ENCODE measurements at regions not wholly inside any gene's neighbourhood (a gene's known extent, or its start where the extent isn't known, plus 50 kb on each side); places are given as distances from the start of the nearest gene placed in this dataset.

GRCh38 chr7:13737563-13737962, 251.9 kb downstream of the ETV1 start:
- H3K27ac ChIP-seq, result peak overlapping the region; percentile 59
- DNase-seq (no peak), ATAC-seq (peak; percentile 87)
- no peaks in the 10 kb centered on the region for H3K9me3 ChIP-seq
- intact Hi-C loops (cut with DNase I), result no loop called here
- peaks cover 13% of the 10 kb centered on the region for H3K4me1 ChIP-seq
- H3K27me3 ChIP-seq, result no peaks in the 10 kb centered on the region
- H3K4me3 ChIP-seq, result no peak overlapping the region
- no peak for TF ChIP-seq CTCF (IDR thresholded peaks at IDR 0.05)
- H3K36me3 ChIP-seq, result no peaks in the 10 kb centered on the region

GRCh38 chr7:13742126-13742525, 247.3 kb downstream of the ETV1 start:
- Histone ChIP-seq H3K27me3 (no peaks in the 10 kb centered on the region), H3K27ac (peak overlapping the region; percentile 32), H3K36me3 (no peaks in the 10 kb centered on the region), H3K4me1 (peaks cover 19% of the 10 kb centered on the region), H3K4me3 (no peak overlapping the region), H3K9me3 (no peaks in the 10 kb centered on the region)
- DNase-seq (no peak), ATAC-seq (peak; percentile 84)
- TF ChIP-seq CTCF (IDR thresholded peaks at IDR 0.05), result no peak
- intact Hi-C loops (cut with DNase I), result no loop called here

GRCh38 chr7:13742811-13743210, 246.7 kb downstream of the ETV1 start:
- intact Hi-C loops (cut with DNase I), result no loop called here
- Histone ChIP-seq H3K36me3 (no peaks in the 10 kb centered on the region), H3K4me3 (no peak overlapping the region), H3K9me3 (no peaks in the 10 kb centered on the region), H3K4me1 (peaks cover 19% of the 10 kb centered on the region), H3K27me3 (no peaks in the 10 kb centered on the region), H3K27ac (peak overlapping the region; percentile 32)
- DNase-seq (no peak), ATAC-seq (peak; percentile 92)
- peak; percentile 58 for TF ChIP-seq CTCF (IDR thresholded peaks at IDR 0.05)

GRCh38 chr7:13743226-13743625, 246.2 kb downstream of the ETV1 start:
- no peaks in the 10 kb centered on the region for H3K27me3 ChIP-seq
- H3K9me3 ChIP-seq, result no peaks in the 10 kb centered on the region
- ATAC-seq, result no peak
- no peak for TF ChIP-seq CTCF (IDR thresholded peaks at IDR 0.05)
- no peak for DNase-seq
- no peaks in the 10 kb centered on the region for H3K36me3 ChIP-seq
- intact Hi-C loops (cut with DNase I), result no loop called here
- peak overlapping the region; percentile 32 for H3K27ac ChIP-seq
- H3K4me3 ChIP-seq, result no peak overlapping the region
- H3K4me1 ChIP-seq, result peaks cover 19% of the 10 kb centered on the region

- Histone ChIP-seq H3K9me3 (no peaks in the 10 kb centered on the region), H3K4me3 (no peak overlapping the region), H3K4me1 (peaks cover 19% of the 10 kb centered on the region), H3K27me3 (no peaks in the 10 kb centered on the region), H3K36me3 (no peaks in the 10 kb centered on the region), H3K27ac (no peak overlapping the region)
- DNase-seq (no peak), ATAC-seq (no peak)
- intact Hi-C loops (cut with DNase I), result no loop called here
- no peak for TF ChIP-seq CTCF (IDR thresholded peaks at IDR 0.05)
Observed at GRCh38 chr7:13745530-13745929, 243.9 kb downstream of the ETV1 start.

GRCh38 chr7:13748998-13749397, 240.5 kb downstream of the ETV1 start:
- DNase-seq (no peak), ATAC-seq (no peak)
- Histone ChIP-seq H3K9me3 (no peaks in the 10 kb centered on the region), H3K4me1 (no peaks in the 10 kb centered on the region), H3K27ac (no peak overlapping the region), H3K36me3 (no peaks in the 10 kb centered on the region), H3K27me3 (no peaks in the 10 kb centered on the region), H3K4me3 (no peak overlapping the region)
- intact Hi-C loops (cut with DNase I), result no loop called here
- TF ChIP-seq CTCF (IDR thresholded peaks at IDR 0.05), result no peak

Measured in upper lobe of right lung (tissue), 1 donor.